ENCODE measurements at regions not wholly inside any gene's neighbourhood (a gene's known extent, or its start where the extent isn't known, plus 50 kb on each side); places are given as distances from the start of the nearest gene placed in this dataset.

DNA sequence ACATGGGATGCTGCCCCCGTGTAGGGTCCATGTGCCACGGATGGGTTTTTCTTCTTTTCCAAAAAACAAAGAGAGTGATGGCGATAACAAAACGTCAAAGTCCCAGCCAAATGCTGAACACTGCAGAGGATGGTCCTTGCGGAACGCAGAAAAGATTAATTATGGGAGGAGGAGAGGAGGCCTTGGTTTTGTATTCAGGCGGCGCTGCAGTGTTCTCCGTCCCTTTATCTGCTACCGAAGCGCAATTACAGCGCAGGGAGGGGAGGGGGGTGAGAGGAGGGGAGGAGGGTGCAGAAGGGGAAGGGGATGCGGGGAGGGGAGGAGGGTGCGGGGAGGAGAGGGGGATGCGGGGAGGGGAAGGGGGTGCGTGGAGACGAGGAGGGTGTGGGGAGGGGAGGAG, 131.8 kb upstream of the PRKCQ start:
- peaks cover 3 to 11% of the 10 kb centered on the region in 2 experiments; a peak in 3 of 5 replicates for H3K27me3 ChIP-seq (ENCODE audit: control insufficient read depth in 2 of 2, insufficient read depth in 2 of 2, low read length in 2 of 2)
- no peak overlapping the region for H3K9ac ChIP-seq (ENCODE audit: insufficient read depth in 1 of 2, low read depth in 2 of 2, low read length in 2 of 2)
- no peaks in the 10 kb centered on the region for H3K79me2 ChIP-seq (ENCODE audit: control insufficient read depth, insufficient read depth, low read length)
- intact Hi-C loops (cut with micrococcal nuclease), result no loop called here
- H3K4me3 ChIP-seq, result no peak overlapping the region
- CTCF ChIA-PET (ENCODE audit: low intra/inter-chr PET ratio), result no interaction called here
- no peak overlapping the region for H3K27ac ChIP-seq (ENCODE audit: extremely low read depth, low read depth, low read length)
- no peak for DNase-seq (ENCODE audit: extremely low read depth in 1 of 4, low spot score in 3 of 4)
- no peak for ATAC-seq
- no peaks in the 10 kb centered on the region for H4K20me1 ChIP-seq (replicated peaks; ENCODE audit: control insufficient read depth, insufficient read depth, low read length)
- no peaks in the 10 kb centered on the region for H3K4me1 ChIP-seq (replicated peaks in 1 of 2; ENCODE audit: control insufficient read depth in 2 of 2, insufficient read depth in 2 of 2, low read length in 2 of 2)
- no peak overlapping the region for H2AFZ ChIP-seq (ENCODE audit: low read depth, low read length)
- H3K9me3 ChIP-seq (replicated peaks; ENCODE audit: control insufficient read depth, insufficient read depth, low read depth, low read length), result no peaks in the 10 kb centered on the region
- WGBS (ENCODE audit: insufficient coverage, low coverage, missing lambda C conversion rate), result 5% methylated on average over 11 of the region's 17 CpGs
- no peaks in the 10 kb centered on the region for H3K9me1 ChIP-seq (ENCODE audit: control insufficient read depth, insufficient read depth, low read length)
- no peaks in the 10 kb centered on the region for H3K36me3 ChIP-seq (ENCODE audit: control insufficient read depth, insufficient read depth, low read length)
- no peak overlapping the region for H3K4me2 ChIP-seq (ENCODE audit: insufficient read depth, low read length)
- BruUV-seq (replicated peaks), result no TSS peak
- in situ Hi-C loops (cut with MboI), result no loop called here
- POLR2A ChIA-PET, result no interaction called here
- no peak for FAIRE-seq
- TF ChIP-seq BRF2 (IDR thresholded peaks at IDR 0.05; ENCODE audit: borderline replicate concordance, insufficient read depth, insufficient read length), result no peak
- TF ChIP-seq, protein P1, sequence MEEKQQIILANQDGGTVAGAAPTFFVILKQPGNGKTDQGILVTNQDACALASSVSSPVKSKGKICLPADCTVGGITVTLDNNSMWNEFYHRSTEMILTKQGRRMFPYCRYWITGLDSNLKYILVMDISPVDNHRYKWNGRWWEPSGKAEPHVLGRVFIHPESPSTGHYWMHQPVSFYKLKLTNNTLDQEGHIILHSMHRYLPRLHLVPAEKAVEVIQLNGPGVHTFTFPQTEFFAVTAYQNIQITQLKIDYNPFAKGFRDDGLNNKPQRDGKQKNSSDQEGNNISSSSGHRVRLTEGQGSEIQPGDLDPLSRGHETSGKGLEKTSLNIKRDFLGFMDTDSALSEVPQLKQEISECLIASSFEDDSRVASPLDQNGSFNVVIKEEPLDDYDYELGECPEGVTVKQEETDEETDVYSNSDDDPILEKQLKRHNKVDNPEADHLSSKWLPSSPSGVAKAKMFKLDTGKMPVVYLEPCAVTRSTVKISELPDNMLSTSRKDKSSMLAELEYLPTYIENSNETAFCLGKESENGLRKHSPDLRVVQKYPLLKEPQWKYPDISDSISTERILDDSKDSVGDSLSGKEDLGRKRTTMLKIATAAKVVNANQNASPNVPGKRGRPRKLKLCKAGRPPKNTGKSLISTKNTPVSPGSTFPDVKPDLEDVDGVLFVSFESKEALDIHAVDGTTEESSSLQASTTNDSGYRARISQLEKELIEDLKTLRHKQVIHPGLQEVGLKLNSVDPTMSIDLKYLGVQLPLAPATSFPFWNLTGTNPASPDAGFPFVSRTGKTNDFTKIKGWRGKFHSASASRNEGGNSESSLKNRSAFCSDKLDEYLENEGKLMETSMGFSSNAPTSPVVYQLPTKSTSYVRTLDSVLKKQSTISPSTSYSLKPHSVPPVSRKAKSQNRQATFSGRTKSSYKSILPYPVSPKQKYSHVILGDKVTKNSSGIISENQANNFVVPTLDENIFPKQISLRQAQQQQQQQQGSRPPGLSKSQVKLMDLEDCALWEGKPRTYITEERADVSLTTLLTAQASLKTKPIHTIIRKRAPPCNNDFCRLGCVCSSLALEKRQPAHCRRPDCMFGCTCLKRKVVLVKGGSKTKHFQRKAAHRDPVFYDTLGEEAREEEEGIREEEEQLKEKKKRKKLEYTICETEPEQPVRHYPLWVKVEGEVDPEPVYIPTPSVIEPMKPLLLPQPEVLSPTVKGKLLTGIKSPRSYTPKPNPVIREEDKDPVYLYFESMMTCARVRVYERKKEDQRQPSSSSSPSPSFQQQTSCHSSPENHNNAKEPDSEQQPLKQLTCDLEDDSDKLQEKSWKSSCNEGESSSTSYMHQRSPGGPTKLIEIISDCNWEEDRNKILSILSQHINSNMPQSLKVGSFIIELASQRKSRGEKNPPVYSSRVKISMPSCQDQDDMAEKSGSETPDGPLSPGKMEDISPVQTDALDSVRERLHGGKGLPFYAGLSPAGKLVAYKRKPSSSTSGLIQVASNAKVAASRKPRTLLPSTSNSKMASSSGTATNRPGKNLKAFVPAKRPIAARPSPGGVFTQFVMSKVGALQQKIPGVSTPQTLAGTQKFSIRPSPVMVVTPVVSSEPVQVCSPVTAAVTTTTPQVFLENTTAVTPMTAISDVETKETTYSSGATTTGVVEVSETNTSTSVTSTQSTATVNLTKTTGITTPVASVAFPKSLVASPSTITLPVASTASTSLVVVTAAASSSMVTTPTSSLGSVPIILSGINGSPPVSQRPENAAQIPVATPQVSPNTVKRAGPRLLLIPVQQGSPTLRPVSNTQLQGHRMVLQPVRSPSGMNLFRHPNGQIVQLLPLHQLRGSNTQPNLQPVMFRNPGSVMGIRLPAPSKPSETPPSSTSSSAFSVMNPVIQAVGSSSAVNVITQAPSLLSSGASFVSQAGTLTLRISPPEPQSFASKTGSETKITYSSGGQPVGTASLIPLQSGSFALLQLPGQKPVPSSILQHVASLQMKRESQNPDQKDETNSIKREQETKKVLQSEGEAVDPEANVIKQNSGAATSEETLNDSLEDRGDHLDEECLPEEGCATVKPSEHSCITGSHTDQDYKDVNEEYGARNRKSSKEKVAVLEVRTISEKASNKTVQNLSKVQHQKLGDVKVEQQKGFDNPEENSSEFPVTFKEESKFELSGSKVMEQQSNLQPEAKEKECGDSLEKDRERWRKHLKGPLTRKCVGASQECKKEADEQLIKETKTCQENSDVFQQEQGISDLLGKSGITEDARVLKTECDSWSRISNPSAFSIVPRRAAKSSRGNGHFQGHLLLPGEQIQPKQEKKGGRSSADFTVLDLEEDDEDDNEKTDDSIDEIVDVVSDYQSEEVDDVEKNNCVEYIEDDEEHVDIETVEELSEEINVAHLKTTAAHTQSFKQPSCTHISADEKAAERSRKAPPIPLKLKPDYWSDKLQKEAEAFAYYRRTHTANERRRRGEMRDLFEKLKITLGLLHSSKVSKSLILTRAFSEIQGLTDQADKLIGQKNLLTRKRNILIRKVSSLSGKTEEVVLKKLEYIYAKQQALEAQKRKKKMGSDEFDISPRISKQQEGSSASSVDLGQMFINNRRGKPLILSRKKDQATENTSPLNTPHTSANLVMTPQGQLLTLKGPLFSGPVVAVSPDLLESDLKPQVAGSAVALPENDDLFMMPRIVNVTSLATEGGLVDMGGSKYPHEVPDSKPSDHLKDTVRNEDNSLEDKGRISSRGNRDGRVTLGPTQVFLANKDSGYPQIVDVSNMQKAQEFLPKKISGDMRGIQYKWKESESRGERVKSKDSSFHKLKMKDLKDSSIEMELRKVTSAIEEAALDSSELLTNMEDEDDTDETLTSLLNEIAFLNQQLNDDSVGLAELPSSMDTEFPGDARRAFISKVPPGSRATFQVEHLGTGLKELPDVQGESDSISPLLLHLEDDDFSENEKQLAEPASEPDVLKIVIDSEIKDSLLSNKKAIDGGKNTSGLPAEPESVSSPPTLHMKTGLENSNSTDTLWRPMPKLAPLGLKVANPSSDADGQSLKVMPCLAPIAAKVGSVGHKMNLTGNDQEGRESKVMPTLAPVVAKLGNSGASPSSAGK (IDR thresholded peaks at IDR 0.05), result no peak
- no peak for TF ChIP-seq BRCA1 (IDR thresholded peaks at IDR 0.05)
- no peak for TF ChIP-seq BRCA1 (CRISPR knock-in tag; IDR thresholded peaks at IDR 0.05)
- no peak for TF ChIP-seq ZNF280B (CRISPR knock-in tag; IDR thresholded peaks at IDR 0.05)
- TF ChIP-seq ILK (tag; IDR thresholded peaks at IDR 0.05; ENCODE audit: borderline replicate concordance, low read depth), result no peak
- no peak for TF ChIP-seq ARID3B (CRISPR knock-in tag; IDR thresholded peaks at IDR 0.05; ENCODE audit: borderline replicate concordance)
